Ectodermal cell (in vitro differentiated cells): ENCODE measurements at regions not wholly inside any gene's neighbourhood (a gene's known extent, or its start where the extent isn't known, plus 50 kb on each side); places are given as distances from the start of the nearest gene placed in this dataset.

Source experiments
- H3K27ac ChIP-seq: 2 replicates; pipeline ENCODE4 v1.7.0; 2013; ENCODE audit warnings: mild to moderate bottlenecking, low read depth, low read length; ENCODE audit not compliant: insufficient read depth, poor library complexity, severe bottlenecking
- H3K27me3 ChIP-seq: 2 replicates; pipeline ENCODE4 v1.7.0; 2013; ENCODE audit warnings: mild to moderate bottlenecking, low read length; ENCODE audit not compliant: insufficient read depth, control insufficient read depth, poor library complexity, severe bottlenecking
- H3K36me3 ChIP-seq: one replicate; pipeline ENCODE4 v1.7.0; 2013; ENCODE audit warnings: low read length; ENCODE audit not compliant: control insufficient read depth, insufficient read depth
- H3K4me1 ChIP-seq: one replicate; pipeline ENCODE4 v1.7.0; 2013; ENCODE audit warnings: low read length; ENCODE audit not compliant: control insufficient read depth, insufficient read depth
- H3K4me3 ChIP-seq: 2 replicates; pipeline ENCODE4 v1.7.0; 2013; ENCODE audit warnings: low read depth, low read length, control low read depth; ENCODE audit not compliant: insufficient read depth
- H3K9me3 ChIP-seq: 2 replicates; pipeline ENCODE4 v1.7.0; 2013; ENCODE audit warnings: mild to moderate bottlenecking, low read length, moderate library complexity; ENCODE audit not compliant: control insufficient read depth
- WGBS, 2 experiments: methylation state at CpG; one replicate each; pipeline ENCODE4 v1.1.7; 2013; ENCODE audit warnings: missing lambda C conversion rate in 2 of 2; 5-methylcytosine and 5-hydroxymethylcytosine counted together

GRCh38 chr3:109888026-109888425 lies 550.7 kb upstream of the DPPA4 start:
- H3K27ac ChIP-seq: no peak overlapping the region
- no peaks in the 10 kb centered on the region for H3K9me3 ChIP-seq
- H3K4me3 ChIP-seq: no peak overlapping the region
- H3K4me1 ChIP-seq: no peaks in the 10 kb centered on the region
- H3K27me3 ChIP-seq: no peaks in the 10 kb centered on the region
- no peaks in the 10 kb centered on the region for H3K36me3 ChIP-seq

- no peaks in the 10 kb centered on the region for H3K27me3 ChIP-seq
- H3K36me3 ChIP-seq: no peaks in the 10 kb centered on the region
- WGBS, 2 experiments: 100% methylated on average over 1 of the region's 1 CpG
- no peak overlapping the region for H3K27ac ChIP-seq
- H3K4me1 ChIP-seq: no peaks in the 10 kb centered on the region
- no peak overlapping the region for H3K4me3 ChIP-seq
- no peaks in the 10 kb centered on the region for H3K9me3 ChIP-seq
These were observed 560.4 kb upstream of the DPPA4 start for GRCh38 chr3:109897734-109898133.

GRCh38 chr3:109899925-109900324 lies 562.6 kb upstream of the DPPA4 start:
- no peaks in the 10 kb centered on the region for H3K36me3 ChIP-seq
- H3K27ac ChIP-seq: no peak overlapping the region
- no peak overlapping the region for H3K4me3 ChIP-seq
- 65 to 89% methylated on average over 2 of the region's 2 CpGs for WGBS, 2 experiments
- H3K27me3 ChIP-seq: no peaks in the 10 kb centered on the region
- no peaks in the 10 kb centered on the region for H3K4me1 ChIP-seq
- no peaks in the 10 kb centered on the region for H3K9me3 ChIP-seq

GRCh38 chr3:109900783-109901182 lies 563.4 kb upstream of the DPPA4 start:
- peaks cover 2% of the 10 kb centered on the region for H3K9me3 ChIP-seq
- H3K4me3 ChIP-seq: no peak overlapping the region
- H3K36me3 ChIP-seq: no peaks in the 10 kb centered on the region
- WGBS, 2 experiments: 40 to 54% methylated on average over 1 of the region's 1 CpG
- no peaks in the 10 kb centered on the region for H3K27me3 ChIP-seq
- no peak overlapping the region for H3K27ac ChIP-seq
- H3K4me1 ChIP-seq: no peaks in the 10 kb centered on the region

GRCh38 chr3:109902549-109902948 lies 565.2 kb upstream of the DPPA4 start:
- no peaks in the 10 kb centered on the region for H3K27me3 ChIP-seq
- no peak overlapping the region for H3K27ac ChIP-seq
- peaks cover 2% of the 10 kb centered on the region for H3K9me3 ChIP-seq
- 97% methylated on average over 4 of the region's 4 CpGs for whole genome bisulfite sequencing, 2 experiments
- H3K4me1 ChIP-seq: no peaks in the 10 kb centered on the region
- H3K4me3 ChIP-seq: no peak overlapping the region
- H3K36me3 ChIP-seq: no peaks in the 10 kb centered on the region

- no peaks in the 10 kb centered on the region for H3K4me1 ChIP-seq
- no peaks in the 10 kb centered on the region for H3K27me3 ChIP-seq
- H3K36me3 ChIP-seq: no peaks in the 10 kb centered on the region
- H3K9me3 ChIP-seq: peaks cover 2% of the 10 kb centered on the region
- no peak overlapping the region for H3K27ac ChIP-seq
- H3K4me3 ChIP-seq: no peak overlapping the region
- 95 to 100% methylated on average over 2 of the region's 2 CpGs for WGBS, 2 experiments
These were observed 565.8 kb upstream of the DPPA4 start for GRCh38 chr3:109903100-109903499.

GRCh38 chr3:109910772-109911171 lies 573.4 kb upstream of the DPPA4 start:
- no peaks in the 10 kb centered on the region for H3K4me1 ChIP-seq
- WGBS, 2 experiments: 85 to 86% methylated on average over 5 of the region's 6 CpGs
- H3K27ac ChIP-seq: no peak overlapping the region
- H3K27me3 ChIP-seq: no peaks in the 10 kb centered on the region
- no peaks in the 10 kb centered on the region for H3K9me3 ChIP-seq
- no peak overlapping the region for H3K4me3 ChIP-seq
- no peaks in the 10 kb centered on the region for H3K36me3 ChIP-seq

GRCh38 chr3:109918740-109919139 lies 581.4 kb upstream of the DPPA4 start:
- WGBS, 2 experiments: 97% methylated on average over 2 of the region's 2 CpGs; no CpG with 5 or more reads in 1 of the 2 experiments
- Histone ChIP-seq H3K4me3 (no peak overlapping the region), H3K27ac (no peak overlapping the region), H3K36me3 (no peaks in the 10 kb centered on the region), H3K27me3 (no peaks in the 10 kb centered on the region), H3K9me3 (peaks cover 3% of the 10 kb centered on the region), H3K4me1 (no peaks in the 10 kb centered on the region)

GRCh38 chr3:109920749-109921148 lies 583.4 kb upstream of the DPPA4 start:
- no peaks in the 10 kb centered on the region for H3K4me1 ChIP-seq
- H3K9me3 ChIP-seq: peaks cover 3% of the 10 kb centered on the region
- no peak overlapping the region for H3K27ac ChIP-seq
- H3K36me3 ChIP-seq: no peaks in the 10 kb centered on the region
- no peak overlapping the region for H3K4me3 ChIP-seq
- no peaks in the 10 kb centered on the region for H3K27me3 ChIP-seq
- 80 to 100% methylated on average over 1 to 2 of the region's 2 CpGs for WGBS, 2 experiments

GRCh38 chr3:109921509-109921908 lies 584.2 kb upstream of the DPPA4 start:
- Histone ChIP-seq H3K9me3 (peaks cover 3% of the 10 kb centered on the region), H3K4me3 (no peak overlapping the region), H3K36me3 (no peaks in the 10 kb centered on the region), H3K27ac (no peak overlapping the region), H3K27me3 (no peaks in the 10 kb centered on the region), H3K4me1 (no peaks in the 10 kb centered on the region)
- WGBS, 2 experiments: 81 to 88% methylated on average over 5 of the region's 5 CpGs

- 30 to 70% methylated on average over 1 to 2 of the region's 2 CpGs for WGBS, 2 experiments
- H3K4me3 ChIP-seq: no peak overlapping the region
These were observed 585.5 kb upstream of the DPPA4 start for GRCh38 chr3:109922856-109923255.

More at GRCh38 chr3:109922856-109923255, 585.5 kb upstream of the DPPA4 start:
- H3K4me1 ChIP-seq: no peaks in the 10 kb centered on the region
- H3K9me3 ChIP-seq: peaks cover 3% of the 10 kb centered on the region
- no peak overlapping the region for H3K27ac ChIP-seq
- no peaks in the 10 kb centered on the region for H3K27me3 ChIP-seq
- no peaks in the 10 kb centered on the region for H3K36me3 ChIP-seq
